GM21576 (cell line): ENCODE measurements at regions not wholly inside any gene's neighbourhood (a gene's known extent, or its start where the extent isn't known, plus 50 kb on each side); places are given as distances from the start of the nearest gene placed in this dataset.
"Not testable (repeated sequence)": the region's sequence is repeated elsewhere in the genome, so short reads cannot be mapped to it uniquely, and the experiment has no call there.

ENCODE experiments used
- ATAC-seq: cut with Tn5 transposase; IDR thresholded peaks from one replicate; pipeline ENCODE4 v1.9.1; 2021; ENCODE audit warnings: mild to moderate bottlenecking, moderate library complexity; ENCODE audit not compliant: unreplicated experiment

DNA sequence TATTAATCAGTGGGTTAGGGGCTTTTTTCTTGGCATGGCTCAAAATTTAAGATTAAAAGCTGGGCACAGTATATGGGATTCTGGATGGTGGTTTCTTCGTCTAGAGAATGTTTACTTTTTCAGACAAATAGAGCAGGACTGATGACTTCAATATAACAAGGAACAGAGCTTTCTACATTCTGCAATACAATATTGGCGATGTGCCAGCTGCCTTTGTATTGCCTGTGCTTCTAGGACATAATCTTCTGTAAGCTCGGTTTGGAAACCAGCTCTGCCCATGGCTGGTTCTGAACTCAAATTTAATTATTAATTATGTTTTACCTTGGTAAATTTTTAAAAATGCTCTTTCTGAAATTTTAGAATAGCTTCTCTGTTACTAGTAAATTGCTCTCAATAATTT is 139.1 kb upstream of the TRPC4 start:
- ATAC-seq = no peak

DNA sequence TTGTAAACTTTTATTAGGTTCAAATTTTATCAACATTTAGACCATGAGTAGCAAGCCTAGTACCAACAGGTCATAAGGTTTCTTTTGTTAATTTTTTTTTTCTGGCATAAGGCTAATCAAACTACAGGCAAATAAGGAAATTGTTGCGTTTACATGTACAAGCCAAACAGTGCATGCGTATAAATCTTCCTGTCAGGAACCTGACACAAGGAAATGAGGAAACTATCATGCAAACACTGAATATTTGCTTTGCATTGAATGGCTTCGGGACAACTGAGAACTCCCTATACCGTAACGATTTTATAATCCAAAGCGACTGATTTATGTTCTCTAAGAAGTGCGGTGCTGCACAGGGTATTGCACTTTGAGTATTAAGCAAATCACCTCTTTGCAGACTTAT is 133.0 kb upstream of the TRPC4 start:
- no peak for ATAC-seq

DNA sequence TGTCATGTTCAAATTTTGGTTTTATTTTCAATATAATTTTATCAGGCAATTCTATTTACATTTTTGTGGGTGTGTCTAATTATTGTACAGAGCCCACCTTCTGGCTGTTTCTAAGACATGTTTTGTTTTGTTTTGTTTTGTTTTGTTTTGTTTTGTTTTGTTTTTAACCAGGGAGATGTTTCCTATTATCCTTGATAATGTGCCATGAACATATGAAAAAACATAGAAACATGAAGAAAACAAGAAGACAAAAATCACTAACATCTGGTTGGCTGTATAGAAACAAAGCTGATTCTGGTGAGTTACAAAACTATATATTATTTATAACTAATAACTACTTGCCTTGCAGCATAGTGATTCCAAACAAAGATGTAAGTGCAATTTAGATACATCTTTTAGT is 128.1 kb upstream of the TRPC4 start:
- ATAC-seq = no peak

DNA sequence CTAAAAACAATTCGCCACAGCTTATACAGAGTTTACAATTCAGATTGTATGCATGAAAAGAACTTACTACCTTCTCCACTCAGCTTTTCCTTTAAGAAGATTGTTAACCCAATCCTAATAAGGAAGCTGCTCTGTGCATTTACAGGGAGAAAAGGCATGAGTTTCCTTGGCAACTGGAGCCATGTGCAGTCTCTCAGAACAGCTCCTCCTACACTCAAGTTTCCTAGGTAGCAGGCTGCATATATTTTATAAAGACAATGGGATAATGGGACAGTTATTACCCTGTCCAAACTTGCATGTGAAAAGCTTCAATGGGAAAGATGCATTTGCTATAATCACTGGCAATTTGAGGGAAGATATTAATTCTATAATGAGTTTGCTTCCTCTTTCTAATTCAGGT is 125.5 kb upstream of the TRPC4 start:
- ATAC-seq = no peak

DNA sequence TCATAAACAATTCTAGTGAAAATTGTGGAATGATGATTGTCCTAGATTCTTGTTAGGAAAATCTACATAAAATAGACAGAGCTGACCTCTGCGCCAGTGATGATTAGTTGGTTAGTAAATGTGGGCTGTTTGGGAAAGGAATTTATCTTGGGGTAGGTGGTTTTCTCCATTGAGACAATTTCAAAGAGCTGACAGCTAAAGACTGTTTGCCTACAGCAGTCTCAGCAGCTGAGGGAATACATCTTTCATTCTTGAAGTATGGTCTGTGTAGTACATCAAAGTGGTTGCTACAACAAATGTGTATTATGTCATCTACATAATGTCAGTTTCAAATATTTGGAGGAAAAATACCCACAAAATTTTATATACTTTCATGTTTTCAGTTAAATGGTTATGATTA is 117.2 kb upstream of the TRPC4 start:
- ATAC-seq = no peak

DNA sequence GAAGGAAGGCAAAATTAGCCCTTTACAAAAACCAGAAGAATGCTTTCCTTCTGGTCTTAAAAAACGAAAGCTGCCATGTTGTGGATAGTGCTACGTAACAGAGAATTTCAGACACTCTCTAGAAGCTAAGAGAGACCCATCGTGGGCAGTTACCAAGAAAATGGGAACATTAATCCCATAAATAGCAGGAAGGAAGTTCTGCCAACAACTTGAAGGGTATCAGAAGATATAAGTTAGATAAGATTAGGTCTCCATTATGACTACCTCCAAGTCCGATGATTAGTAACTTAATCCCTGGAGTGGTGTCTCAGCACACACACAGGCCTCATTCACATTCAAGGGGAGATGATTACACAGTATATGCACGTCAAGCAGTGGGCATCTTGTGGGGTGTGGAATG is 115.7 kb upstream of the TRPC4 start:
- no peak for ATAC-seq

DNA sequence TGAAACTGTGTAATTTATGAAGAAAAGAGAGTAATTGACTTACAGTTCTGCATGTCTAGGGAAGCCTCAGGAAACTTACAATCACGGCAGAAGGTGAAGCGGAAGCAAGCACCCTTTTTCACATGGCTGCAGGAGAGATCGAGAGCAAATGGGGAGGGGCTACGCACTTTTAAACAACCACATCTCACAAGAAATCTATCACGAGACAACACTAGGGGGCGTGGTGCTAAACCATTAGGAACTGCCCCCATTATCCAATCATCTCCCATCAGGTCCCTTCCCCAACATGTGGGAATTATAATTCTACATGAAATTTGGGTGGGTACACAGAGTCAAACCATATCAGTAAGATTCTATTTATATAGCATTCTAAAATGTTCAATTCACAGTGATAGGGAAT is 114.8 kb upstream of the TRPC4 start:
- no peak for ATAC-seq

DNA sequence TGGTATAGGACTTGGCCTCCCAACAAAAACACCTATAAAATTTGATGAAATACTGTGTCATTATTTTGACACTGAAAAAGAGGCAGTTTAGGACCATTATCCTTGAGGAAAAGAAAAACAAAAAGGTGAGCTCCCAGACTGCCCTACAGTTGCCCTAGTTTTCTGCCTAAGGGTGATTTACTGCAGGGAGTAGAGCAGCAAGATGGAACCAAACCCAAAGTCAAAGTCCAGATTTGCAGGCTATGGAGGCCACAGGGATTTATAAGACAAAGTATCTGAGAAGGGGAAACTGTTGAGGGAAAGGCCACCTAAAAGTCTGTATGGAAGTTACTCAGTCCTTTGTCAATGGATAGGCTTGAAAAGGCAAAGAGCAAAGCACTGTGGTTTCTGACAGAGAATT is 112.4 kb upstream of the TRPC4 start:
- no peak for ATAC-seq

DNA sequence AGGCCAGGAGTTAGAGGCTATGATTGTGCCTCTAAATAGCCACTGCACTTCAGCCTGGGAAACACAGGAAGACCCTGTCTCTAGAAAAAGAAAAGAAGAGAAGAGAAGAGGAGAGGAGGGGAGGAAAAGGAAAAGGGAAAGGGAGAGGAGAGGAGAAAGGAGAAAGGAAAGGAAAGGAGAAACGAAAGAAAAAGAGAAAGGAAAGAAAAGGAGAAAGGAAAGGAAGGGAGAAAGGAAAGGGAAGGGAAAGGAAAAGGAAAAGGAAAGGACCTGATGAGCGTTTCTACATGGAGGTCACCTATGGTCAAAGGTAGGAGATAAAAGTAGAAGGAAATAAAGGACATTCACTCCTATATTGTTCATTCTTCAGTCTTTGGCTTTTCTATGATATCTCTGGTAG is 109.1 kb upstream of the TRPC4 start:
- no peak for ATAC-seq

DNA sequence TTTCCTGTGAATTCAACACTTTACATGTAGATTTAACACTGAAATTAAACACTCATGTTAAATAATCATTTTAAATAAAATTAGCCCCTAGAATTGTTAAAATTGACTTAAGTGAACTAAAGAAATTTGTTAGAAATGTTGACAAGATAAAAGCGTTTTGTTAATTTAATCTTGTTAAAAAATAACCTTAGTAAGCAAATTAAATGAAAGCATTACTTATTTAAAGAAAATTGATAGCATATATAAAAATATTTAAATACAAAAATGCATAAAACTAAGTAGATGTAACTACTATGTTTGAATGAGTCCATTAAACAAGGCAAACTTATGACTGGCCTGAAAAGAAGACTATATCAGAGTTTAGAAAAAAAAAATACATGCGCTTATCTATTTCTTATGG is 99.0 kb upstream of the TRPC4 start:
- ATAC-seq = no peak

DNA sequence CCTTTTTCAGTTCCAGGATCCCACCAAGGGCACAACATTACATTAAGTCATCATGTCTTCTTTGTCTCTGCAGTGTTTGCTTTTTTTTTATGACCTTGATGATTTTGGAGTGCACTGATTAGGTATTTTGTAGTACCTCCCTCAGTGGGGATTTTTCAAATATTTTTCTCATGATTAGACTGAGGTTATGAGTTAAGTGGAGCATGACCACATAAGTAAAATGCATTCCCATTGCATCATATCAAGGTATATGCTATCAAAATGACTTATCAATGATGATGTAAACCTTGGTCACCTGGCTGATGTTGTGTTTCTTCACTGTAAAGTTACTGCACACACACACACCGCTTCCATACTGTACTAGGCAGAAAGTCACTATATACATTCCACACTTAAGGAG is 96.7 kb upstream of the TRPC4 start:
- no peak for ATAC-seq

DNA sequence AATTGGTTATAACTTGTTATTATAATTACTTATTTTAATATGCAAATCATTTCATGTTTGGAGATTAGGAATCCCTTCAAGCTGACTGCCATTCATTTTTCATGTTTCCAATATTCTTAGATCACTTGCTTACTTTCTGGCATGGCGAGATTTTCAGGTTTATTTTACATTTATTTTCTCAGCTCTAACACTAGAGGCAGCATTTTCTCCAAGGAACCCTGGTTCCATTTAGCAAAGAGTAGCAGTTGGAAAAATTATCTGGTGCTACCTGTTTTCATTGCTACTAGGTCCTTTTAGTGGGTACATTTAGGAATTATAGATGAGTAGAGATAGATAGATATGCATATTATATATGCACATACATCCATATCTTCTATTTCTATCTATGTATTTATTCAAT is 90.9 kb upstream of the TRPC4 start:
- ATAC-seq = no peak

DNA sequence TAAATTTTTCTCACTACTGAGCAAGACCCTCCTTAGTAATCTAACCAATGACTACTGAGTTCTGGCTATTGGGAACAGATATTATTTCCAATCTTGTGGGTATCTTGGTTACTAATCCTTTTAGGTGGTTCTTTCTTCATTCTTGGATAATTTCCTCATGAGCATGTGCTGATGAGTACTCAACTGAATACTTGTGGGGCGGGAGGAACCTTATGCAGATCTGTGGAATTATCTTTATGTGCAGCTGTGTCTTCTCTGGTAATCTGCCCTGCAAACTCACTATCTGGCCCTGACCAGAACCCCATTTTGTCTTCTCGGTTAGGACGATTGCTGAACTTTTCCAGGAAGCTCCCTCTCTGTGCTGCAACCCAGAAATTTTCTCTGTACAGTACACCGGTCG is 89.7 kb upstream of the TRPC4 start:
- no peak for ATAC-seq

DNA sequence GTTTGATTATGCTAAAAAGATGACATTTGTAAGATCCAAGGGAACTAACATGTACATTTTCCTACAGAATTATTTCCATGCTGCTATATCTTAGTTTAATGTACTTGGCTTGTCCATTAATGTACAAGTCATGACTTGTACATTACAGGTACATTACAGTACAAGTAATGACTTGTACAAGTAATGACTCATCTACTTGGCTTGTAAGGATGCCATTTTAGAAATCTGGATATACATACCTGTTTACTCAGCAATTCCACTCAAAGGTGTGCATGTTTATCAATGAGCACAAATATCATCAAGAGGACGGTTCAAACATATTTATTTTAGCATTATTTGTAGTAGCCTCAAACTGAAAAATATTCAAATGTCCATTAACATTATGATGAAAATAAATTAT is 87.0 kb upstream of the TRPC4 start:
- ATAC-seq = no peak

DNA sequence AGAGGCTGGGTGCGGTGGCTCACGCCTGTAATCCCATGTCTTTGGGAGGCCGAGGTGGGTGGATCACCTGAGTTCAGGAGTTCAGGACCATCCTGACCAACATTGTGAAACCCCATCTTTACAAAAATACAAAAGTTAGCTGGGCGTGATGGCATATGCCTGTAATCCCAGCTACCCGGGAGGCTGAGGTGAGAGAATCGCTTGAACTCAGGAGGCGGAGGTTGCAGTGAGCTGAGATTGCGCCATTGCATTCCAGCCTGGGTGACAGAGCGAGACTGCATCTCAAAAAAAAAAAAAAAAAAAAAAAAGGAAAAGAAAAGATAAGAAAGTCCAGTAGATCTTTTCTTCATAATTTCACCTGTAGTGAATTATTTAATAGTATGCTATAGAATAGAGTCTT is 85.0 kb upstream of the TRPC4 start:
- ATAC-seq = not testable (repeated sequence)

DNA sequence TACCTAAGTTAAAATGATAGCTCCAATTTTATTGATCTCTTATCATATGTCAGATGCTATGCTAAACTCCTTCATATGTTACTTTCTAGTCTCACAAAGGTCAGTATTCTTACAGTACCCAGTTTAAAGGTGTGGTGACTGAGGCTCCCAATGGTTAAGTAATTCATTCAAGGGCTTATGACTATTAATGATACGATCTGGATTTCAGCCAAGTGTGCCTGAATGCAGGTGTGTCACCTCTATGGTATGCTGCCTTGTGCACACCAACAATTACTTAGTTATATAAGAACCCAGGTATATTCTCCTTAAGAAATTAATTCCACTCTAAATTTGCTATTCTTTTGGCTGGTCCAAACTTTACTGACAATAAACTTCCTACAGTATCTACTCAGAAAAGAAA is 84.6 kb upstream of the TRPC4 start:
- ATAC-seq = no peak

DNA sequence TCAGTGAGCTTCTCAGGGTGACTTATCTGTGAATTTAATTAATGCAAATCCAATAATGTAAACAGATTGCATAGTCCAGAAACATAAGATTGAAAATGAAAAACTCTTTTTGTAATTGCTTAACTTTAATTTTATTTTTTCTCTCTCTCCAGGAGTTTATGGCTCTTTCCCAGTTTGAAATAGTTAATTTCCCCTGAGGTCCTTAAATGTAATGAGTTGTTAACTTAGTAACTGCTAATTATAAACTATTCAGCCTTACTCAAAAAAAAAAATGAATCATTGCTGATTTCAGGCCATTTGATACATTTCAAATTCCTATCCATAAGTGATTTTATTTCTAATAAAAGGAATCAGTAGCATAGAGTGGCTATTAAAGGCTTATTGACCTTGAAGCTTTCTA is 84.1 kb upstream of the TRPC4 start:
- ATAC-seq = no peak

DNA sequence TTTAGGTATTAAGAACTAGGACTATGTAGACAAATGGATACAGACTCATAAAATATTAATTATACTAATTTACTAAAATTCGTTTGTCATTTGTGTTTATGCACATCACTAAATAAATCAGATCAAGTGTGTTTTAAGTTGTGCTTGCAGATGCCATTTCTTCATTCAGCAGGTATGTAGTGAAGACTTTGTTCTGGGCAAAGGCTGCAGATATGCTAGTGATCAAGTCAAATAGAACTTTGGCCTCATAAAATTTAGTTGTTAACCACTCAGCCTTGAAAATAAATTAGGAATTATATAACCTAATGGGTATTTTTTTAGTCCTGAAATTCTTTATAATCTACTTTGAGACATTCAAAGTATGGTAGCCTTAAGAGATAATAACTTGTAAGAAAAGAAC is 80.4 kb upstream of the TRPC4 start:
- no peak for ATAC-seq

DNA sequence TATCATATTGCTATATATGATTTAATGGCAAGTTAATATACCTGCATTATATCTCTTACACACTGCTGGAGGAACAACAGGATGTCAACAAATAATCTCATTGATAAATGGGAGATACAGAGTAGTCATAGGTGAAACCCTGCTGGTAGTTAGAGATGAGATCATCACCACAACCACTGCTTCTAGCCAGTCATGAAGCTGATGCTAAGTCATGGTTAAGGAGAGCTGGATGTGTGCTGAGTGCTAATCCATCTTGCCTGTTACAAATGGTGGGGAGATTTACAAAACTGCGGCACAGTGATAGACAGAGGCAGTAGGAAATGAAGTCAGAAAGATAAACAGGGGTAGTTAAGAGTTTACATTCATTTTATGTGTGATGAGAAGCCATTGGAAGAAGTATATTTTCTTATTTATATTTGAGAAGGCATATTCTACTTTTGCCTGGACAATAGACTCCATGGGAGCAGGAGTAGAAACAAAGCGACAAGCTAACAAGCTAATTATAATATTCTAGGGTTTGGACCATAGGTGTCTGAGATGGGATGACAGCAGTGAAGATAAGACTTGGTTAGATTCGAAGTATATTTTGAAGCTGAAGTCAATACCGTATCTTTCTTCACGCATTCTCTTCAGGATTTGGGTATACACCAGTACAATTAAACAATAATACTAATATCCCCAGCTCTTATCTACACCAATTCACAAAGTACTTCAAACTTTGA is 78.0 kb upstream of the TRPC4 start:
- no peak for ATAC-seq

DNA sequence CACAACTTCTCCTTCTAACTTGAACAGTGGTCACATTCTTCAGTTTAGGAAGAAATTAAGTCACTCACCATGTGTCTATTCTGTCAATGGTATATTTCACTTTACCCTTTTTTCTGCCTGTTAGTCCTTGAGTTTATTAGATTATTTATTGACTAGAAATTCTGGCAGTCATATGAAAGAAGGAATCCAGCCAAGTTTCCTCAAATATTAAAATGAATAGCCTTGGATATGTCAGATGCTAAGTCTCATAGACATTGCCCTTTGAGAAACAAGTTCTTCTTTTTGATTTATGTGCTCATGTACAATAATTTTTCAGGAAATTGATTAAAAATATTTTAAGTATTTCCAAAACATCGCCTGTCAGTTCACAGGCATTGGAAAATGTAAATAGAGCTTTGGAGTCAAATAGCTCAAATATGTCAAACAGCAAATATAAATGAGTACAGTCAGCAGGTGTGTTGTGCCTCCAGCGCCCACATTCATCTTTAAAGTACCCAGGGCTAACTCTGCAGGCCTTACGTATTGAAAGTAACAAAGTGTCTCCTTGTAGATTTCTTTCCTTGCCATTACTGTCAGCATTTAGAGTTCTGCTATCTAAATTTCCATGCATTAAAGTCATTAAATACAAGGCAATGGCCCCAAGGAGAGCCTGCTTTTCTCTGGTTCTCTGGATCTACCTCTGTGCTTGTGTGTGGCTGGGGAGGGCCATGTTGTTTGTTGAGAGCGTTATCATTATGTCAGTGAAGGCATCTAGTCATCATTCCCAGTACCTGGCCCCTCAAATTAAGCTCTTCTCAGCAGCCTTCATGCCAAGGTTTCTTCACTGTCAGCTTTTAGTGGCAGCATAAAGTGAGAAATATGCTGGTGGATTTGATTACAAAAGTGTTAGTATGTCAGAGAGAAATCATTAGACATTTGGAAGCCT is 76.3 kb upstream of the TRPC4 start:
- ATAC-seq = no peak

DNA sequence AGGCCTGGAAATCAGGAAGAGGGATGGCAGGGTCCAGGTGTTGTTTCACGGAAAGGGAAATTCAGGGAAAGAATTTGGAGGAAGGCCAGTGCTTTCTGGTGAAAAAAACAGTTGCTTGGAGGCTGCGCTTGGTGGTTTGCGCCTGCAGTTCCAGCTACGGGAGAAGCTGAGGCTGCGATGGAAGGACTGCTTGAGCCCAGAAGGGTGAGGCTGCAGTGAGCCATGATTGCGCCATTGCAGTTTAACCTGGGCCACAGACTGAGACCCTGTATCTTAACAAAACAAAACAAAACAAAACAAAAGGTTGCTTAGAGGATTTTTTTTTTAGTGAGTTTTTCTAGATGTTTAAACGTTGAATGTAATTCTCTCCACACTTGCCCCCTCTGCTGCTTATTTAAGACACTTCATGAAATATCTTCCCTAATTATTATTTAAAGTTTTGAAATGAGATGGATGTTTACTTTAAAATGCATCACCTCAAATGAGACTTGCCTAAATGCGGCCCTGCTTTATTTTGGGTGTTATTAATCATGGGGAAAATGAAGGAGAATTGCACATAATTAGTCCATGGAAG is 75.4 kb upstream of the TRPC4 start:
- no peak for ATAC-seq
